Left renal cortex interstitium (tissue), 4 donors: ENCODE measurements at regions not wholly inside any gene's neighbourhood (a gene's known extent, or its start where the extent isn't known, plus 50 kb on each side); places are given as distances from the start of the nearest gene placed in this dataset.
"Not testable (repeated sequence)": the region's sequence is repeated elsewhere in the genome, so short reads cannot be mapped to it uniquely, and the experiment has no call there.

ENCODE experiments used
- DNase-seq, 4 donors: peaks; one replicate each; pipeline ENCODE4 v3.0.0-alpha.2; 2013; ENCODE audit warnings: low read depth in 4 of 4, low spot score in 2 of 4, missing footprints in 1 of 4

DNA sequence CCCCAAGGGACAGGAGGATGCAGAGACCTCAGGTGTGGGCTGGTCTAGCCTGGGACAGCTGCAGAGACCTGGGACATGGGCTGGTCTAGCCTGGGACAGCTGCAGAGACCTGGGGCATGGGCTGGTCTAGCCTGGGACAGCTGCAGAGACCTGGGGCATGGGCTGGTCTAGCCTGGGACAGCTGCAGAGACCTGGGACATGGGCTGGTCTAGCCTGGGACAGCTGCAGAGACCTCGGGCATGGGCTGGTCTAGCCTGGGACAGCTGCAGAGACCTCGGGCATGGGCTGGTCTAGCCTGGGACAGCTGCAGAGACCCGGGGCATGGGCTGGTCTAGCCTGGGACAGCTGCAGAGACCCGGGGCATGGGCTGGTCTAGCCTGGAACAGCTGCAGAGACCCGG, 310.8 kb downstream of the TEX29 start:
- DNase-seq: not testable (repeated sequence)

DNA sequence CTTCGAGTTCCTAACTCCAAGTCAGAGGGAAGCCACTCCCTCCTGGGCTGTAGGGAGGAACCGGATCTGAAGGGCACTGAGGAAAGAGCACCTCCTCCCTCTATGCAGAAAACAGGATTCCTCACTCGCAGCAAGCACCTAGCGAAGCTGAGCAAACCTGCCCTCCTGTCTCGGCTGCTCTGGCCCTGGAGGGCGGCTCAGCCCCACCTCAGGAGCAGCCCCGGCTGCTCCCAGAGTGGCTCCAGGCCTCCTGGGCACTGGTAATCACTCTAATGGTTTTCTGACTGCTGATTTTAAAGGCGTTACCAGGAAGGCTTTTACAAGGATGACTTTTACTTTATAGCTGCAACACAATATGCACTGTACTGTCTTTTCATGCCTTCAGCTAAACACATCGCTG, 312.5 kb downstream of the TEX29 start:
- DNase-seq: no peak

DNA sequence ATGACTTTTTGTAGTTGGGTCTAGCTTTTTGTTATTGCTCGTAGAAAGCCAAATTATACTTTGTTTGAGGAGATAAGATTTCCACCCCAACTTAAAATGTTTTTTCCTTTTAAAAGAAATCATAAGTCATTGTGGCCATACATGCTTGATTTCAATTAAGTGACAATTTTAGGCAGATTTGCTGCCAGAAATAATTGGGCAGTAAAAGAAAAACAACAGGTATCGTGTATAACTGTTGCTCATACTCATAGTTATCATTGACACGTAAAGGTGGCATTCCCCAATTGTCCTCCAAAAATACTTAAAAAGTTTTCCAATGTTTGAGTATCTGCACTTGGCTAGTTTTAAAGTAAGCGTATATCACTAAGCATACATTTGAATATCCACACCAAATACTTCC, 313.0 kb downstream of the TEX29 start:
- no peak for DNase-seq

DNA sequence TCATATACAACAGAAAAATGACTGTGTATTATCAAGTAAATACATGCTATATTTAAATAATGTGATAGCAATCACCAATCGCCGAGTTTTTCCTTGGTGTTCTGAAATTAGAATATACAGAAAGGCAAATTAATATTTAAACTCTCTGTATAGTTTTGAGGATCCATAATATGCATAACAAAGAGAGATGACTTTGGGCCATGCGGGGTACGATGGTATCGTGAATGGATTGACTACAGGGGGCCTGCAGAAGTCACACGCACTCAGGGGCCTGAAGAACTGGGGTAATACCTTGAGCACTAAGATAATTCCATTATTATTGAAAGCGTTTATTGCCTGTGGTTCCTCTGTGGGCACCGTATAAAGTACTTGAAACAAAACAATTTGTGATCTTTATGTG, 314.0 kb downstream of the TEX29 start:
- no peak for DNase-seq

DNA sequence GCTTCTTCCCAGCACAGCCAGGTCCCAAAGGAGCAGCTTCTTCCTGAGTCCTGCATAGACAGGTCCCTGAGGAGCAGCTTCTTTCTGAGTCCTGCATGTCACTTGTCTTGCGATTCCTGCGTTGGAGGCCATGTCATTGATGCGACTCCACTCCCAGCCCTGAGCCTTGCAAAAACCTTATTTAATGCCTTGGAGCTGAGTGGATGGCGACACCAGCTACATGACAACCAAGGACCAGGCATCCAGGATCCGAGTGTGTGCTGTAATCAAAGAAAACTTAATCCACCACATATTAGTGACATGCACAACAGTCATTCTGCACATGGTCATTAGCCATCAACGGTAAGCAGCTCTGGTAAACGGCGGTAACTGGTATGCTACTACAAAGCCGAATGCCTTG, 315.8 kb downstream of the TEX29 start:
- DNase-seq: no peak

DNA sequence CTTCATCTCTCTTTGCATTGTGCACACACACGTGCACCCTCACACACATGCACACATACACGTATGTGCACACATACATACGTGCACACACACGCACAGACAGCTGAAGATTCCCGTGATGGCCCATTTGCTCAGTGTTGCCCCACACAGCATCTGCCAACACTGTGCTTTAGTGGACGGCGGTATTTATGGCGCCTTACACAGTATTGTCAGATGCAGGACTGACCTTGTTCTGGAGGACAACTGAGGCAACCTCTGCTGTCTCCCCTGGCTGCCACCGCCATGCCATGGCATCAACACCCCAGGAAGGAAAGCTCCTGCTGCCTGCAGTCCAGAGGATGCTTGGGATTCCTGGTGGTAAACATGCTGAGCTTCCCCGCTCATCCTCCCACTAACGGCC, 316.4 kb downstream of the TEX29 start:
- no peak for DNase-seq

DNA sequence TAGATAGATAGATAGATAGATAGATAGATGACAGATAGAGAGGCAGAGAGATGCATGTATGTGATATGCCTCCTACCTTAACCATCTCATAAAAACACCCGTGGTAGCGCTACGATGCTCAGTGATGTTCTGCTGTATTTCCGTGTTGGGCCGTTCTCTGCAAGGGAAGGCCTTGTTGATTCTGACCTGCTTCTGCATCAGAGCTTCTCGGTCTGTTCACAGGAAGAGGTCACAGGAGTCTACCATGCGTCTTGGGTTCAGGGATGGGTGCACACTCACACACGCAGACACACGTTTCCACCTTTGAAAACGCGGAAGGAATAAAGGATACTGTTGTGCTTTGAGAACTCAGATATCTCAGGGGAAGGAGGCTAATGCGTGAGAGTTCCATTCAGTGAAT, 316.9 kb downstream of the TEX29 start:
- DNase-seq: no peak

DNA sequence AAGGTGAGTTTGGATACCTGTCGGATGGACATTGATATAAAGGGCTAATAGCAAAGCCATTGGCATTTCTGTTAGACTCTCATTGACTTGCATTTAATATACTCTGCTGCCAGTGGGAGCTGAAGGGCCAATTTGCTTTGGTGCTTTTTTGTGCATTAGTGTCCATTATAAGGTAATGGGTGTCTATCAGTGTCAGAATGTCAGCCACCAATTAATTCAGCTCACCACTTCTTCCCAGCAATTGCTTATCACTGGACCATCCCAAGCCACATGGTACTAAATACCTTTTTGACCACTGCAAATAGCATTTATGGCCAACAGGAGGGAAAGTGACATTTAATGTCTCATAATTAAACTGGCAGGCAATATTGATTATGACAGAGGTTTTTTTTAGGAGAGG, 317.8 kb downstream of the TEX29 start:
- DNase-seq: no peak

DNA sequence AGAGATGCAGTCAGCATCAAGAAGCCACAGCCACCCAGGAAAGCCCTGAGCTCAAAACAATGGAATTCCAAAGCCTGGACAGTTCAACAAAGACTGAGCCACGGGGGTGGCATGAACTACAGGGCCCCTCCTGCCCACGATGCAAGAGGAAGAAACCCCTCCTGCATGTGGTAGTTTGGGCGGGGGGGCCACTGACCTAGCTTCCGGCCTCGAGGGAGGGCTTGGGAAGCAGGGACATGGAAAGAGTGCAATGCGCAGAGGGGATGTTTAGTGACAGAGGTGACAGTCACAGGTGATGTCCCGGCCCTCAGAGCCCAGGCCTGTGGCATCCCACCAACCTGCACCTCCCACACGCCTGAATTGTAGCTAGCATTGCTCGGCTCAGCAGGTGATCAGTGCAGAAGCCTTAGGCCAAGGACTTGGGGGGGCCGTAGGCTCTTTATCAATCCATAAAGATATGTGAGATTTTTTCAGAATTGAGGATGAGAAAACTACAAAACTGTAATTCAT, 318.8 kb downstream of the TEX29 start:
- DNase-seq: no peak

DNA sequence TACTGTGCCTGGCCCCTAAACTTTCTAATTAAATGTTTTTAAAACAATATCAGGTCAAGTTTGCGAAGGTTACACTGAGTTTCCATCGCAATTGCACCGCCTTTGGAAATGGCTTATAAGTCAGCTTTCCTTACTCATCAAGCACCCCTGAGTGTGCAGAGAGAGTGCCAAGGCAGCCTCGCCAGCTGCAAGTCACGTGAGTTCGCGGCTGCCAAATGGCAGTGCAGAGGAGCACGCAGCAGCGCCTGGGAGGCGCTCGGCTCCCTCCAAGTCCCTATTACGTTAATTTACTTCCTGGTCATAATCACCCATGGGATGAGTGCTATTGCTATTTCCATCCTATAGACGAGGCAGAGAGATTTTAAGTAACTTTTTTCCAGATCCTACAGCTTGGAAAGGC, 319.6 kb downstream of the TEX29 start:
- no peak for DNase-seq

DNA sequence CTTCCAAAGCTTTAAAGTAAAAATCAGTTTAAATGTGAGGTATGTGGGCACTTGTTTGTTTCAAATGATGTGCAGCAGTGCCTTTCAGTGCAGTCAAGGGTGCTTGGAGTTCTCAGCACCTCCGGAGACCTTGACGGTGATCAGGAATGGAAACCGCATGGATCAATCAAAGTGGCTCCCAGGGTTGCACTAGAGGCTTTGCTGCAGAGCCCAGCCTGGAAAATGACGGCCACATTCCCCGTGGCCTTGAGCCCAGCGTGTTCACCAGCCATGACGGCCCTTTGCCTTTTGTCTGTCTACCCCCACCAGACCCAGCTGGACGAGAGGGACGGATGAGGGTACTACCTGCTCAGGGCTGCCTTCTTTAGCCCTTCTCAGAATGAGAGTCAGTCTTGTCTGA, 320.0 kb downstream of the TEX29 start:
- DNase-seq: no peak

DNA sequence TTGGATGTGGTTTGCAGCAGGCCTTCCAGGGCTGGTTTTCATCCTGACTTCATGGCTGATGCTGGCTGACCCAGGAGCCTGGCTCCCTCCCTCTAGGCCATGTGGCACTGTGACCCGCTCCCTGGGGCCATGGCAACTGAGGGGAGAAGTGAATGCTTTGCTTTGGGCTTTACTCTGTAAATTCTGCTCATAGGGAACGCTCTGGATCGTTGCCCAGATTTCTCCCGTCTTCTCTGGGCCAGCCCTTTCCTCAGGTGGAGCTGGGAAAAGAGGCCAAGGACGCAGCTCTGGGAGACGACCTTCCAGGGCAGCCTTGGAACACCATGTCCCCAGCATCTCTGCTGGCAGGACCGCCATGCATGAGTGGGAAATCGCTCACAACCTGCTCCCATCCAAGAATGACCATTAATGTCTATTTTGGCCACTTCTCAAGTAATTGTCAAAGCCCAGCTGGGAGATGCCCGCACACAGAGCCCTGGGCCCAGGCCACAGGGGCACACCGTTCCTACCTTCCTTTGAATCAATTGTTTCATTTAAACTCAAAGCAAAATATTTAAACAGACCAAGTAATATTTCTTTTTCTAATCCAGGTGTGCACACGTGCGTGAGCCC, 321.8 kb downstream of the TEX29 start:
- DNase-seq: no peak

DNA sequence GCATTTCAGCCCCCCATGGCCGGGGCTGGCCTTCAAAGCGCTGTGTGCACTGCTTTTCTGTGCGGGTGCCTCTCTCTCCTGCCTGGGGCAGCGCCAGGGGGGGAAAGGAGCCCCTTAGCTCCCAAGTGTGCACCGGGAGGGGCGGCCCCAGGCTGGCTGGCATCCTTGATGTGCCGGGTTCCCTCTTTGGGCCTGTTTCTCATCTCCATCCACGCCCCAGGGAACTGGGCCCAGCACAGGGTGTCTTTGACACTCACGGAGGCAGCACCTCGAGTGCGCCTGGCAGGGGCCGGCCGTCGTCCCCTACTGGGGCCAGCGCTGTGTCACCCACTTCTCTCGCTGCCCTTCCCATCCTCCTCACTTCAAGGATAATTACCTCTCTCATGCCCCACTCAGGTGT, 324.3 kb downstream of the TEX29 start:
- no peak for DNase-seq

DNA sequence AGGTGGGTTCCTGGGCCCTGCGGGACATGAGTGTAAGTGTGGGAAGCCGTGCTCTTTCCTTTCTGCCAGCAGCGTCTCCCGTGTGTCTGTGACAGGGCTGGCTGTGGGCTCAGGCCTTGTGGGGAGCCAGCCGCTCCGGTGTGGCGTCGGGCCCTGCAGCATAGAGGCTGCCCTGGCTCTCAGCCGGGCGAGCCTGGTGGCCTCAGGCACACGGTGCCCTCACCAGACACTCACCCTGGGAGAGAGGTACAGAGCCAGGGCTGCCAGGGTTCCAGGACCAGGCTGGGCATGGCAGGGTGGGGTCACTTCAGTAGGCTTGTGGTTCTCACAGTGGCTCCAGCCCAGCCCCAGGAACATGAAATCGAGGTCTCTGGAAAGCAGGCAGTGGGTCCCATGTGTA, 324.8 kb downstream of the TEX29 start:
- DNase-seq: no peak

DNA sequence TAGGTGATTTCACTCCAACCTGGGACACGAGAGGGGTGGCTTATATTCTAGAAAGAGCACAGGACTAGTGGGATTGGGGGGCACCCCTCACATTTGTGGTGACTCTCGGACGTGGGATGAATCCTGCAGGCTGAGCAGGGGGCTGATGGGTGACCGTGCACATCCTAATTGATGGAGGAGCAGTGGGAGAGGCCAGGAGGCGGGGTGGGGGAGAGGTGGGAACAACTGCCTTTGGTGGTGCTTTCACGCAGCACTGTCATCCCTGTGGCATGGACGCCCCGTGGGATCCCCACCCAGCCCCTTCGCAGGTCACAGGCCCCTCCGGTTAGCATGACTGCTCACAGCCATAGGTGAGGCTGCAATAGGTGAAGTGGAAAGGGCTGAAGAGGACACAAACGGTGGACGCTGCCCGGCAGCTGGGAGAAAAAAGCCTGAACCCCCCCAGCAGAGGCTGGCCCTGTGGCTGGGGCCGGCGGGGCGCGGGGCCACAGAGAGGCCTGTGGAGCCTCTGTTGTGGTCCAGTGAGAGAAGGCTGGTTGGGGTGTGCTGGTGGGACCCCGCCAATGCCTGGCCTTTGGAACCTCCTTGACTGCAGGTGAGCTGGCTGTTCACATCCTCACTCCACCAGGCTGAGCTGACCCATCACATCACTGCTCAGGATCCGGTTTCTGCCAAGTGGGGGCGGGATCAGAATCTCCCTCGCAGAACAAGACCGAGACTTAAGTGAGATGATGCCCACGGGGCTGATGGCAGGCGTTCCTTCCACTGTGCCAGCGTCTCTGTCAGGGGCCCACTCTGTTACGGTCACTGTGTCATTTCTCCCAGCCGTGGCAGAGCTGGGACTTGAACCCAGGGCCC, 325.4 kb downstream of the TEX29 start:
- DNase-seq: no peak

DNA sequence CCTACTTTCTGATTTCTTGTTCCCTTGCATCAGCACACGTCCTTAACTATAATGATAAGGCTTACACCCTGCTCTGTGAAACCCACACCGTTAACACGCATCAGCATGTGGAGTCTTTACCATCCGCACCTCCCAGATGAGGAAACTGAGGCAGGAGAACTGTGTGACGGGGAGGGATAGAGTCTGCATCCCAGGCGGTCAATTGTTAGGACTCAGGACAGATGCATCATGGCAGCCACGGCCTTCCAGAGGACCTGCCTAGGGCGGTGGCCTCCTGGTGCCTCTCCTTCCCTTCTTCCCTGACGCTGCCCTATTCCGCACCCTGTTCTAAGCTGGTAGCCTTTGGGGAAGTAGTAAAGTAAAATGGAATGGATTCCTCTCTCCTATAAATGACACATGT, 326.0 kb downstream of the TEX29 start:
- no peak for DNase-seq

DNA sequence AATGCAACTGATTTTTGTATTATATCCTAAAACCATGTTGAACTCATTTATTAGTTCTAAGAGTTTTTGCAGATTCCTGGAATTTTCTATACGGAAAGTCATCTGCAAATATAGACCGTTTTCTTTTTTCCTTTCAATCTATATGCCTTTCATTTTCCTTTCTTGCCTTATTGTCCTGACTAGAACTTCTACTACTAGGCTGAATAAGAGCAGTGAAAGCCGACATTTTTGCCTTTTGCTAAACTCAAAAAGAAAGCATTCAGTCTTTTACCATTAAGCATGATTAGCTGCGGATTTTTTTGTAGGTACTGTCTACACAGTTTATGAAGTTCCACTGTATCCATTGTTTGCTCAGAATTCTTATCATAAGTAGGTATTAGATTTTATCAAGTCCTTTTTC, 328.4 kb downstream of the TEX29 start:
- no peak for DNase-seq

DNA sequence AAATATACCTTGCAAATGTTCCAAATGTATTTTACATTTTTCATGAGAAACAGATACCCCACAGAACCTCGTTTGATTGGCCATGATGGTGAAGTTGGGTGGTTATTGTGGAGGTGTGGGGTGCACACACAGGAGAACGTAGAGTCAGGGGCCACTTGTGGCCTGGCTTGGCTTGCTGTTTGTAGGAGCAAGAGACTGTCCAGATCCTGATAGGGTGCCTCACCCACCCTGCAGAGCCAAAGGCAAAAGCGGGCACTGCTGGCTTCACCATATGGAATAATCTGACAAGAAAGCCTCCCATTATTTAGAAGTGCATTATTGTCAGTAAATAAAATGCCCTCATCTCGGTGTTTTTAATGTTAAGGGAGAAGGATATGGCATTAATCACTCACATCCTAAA, 330.2 kb downstream of the TEX29 start:
- no peak for DNase-seq

DNA sequence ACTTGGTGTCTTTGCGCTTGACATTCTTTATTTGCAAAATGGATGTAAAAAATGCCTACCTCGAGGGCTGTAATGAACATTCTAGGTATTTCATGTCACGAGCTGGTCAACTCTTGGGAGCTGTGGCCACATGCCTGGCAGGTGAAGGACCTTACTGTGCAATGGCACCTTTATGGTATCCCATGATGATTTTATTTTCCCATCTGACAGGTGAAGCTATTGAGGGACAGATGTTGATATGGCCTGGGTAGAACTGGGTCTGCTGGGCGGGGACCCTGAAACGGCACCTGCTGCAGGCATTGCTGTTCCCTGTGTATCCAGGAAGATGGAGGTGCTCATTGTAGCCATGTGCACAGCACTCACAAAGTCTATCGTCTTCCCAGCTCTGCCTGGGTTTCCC, 332.2 kb downstream of the TEX29 start:
- DNase-seq: no peak

DNA sequence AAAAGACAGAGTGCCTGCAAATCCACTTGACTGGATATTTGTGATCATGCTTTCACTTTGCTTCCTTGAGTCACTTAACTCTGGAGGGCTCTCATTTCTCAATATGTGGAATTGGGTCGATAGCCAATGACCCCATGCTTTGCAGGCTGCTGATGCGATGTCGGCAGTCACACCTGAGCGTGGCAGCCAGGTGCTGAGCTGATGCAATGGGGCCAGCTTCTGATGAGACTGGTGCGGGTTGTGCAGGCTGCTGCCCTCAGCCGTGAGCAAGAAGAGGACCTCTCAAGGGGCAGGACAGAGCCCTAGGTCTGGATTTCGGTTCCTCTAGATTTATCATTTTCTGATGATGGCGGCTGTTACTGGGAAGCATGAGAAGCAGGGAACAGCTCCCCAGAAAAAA, 334.1 kb downstream of the TEX29 start:
- no peak for DNase-seq

DNA sequence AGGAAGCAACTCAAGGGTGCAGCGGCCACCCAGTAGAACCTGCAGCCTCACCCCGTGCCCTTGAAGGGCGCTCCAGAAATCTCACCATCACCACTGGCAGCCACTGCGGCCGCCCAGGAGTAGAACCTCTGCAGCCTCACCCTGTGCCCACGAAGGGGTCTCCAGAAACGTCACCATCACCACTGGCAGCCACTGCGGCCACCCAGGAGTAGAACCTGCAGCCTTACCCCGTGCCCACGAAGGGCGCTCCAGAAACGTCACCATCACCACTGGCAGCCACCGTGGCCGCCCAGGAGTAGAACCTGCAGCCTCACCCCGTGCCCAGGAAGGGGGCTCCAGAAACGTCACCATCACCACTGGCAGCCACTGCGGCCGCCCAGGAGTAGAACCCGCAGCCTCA, 336.0 kb downstream of the TEX29 start:
- DNase-seq: no peak

DNA sequence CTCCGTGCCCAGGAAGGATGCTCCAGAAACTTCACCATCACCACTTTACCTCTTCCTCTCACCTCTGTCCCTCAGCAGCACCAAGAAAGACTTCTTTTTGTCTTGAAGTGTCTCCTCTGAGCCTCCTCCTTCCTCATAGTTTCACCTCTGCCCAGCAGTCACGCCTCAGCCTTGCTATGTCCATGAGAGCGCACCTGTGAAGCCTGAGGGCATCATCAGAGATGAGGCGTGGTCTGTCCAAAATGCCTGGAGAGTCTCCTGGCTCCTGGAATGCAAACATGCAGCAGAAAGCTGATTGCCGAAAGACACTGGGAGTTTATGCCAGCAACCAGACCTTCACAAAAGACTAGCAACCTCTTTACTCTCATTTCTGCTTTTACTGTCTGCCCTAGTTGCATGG, 336.6 kb downstream of the TEX29 start:
- DNase-seq: no peak
